NCI-H345 (cell line): ENCODE measurements at regions not wholly inside any gene's neighbourhood (a gene's known extent, or its start where the extent isn't known, plus 50 kb on each side); places are given as distances from the start of the nearest gene placed in this dataset.
"Not testable (repeated sequence)": the region's sequence is repeated elsewhere in the genome, so short reads cannot be mapped to it uniquely, and the experiment has no call there.

ENCODE experiments used
- DNase-seq: peaks from one replicate; lab custom pipeline; 2025; lab: John Stamatoyannopoulos, UW

GRCh38 chr2:142572346-142573132 lies 304.9 kb upstream of the KYNU start:
- no peak for DNase-seq

DNA sequence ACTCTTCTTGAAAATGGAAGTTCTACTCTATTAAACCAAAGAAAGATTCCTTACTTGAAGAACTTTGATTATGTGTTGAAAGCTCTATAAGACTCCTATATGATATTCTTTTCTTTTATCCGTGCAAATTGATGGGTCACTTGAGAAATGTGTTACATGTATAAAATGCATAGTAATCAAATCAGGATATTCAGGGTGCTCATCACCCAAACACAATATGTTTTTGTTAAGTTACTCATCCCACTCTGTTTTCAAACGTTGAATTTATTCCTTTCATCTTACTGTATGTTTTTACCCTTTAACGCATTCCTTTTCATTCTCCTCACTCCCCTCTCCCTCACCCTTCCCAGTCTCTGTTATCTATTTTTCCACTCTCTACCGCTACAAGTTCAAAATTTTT lies 305.5 kb upstream of the KYNU start:
- no peak for DNase-seq

DNA sequence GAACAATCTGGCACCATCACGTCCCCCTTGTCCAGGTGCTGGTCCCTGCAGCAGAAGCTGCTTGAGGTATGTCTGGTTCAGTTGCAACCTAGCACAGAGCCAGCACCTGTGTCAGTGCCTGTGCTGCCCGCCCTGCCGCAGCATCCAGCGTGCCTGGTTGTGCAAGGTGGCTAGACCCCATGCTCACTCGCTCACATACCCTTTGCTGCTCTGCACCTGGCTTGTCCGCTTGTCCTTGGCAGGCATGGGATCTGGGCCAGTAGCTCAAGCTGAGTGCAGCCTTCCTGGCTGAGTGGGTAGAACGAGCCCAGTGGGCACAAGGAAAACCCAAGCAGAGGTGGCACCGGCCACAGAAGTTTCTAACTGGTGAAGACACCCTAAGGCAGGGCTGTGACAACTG lies 314.6 kb upstream of the KYNU start:
- no peak for DNase-seq

DNA sequence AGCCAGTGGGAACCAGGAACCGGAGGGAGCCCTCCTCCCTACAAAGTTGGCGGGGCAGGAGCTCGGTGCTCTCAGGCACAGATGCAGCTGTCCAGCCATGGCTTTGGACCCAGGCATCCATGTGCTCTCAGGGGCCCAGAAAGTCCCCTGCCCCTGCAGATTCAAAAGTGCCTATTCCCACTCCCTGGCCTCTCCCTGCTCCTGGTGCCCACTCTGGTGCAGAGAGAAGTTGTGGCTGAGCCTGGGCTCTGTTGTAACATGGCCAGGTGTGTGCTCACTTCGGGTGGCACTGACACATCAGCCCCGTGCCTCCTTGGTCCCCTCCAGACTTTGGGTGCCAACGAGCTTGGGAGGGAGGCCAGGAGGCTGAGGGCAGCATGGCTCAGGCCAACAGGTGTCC lies 315.8 kb upstream of the KYNU start:
- DNase-seq, result no peak

GRCh38 chr2:142557391-142557790 lies 320.1 kb upstream of the KYNU start:
- no peak for DNase-seq

DNA sequence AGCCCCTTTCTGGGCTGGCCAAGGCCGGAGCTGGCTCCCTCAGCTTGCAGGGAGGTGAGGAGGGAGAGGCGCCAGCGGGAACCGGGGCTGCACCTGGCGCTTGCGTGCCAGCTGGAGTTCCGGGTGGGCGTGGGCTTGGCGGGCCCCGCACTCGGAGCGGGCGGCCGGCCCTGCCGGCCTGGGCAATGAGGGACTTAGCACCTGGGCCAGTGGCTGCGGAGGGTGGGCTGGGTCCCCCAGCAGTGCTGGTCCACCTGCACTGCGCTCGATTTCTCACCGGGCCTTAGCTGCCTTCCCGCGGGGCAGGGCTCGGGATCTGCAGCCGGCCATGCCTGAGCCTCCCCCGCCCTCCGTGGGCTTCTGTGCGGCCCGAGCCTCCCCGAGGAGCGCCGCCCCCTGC lies 331.5 kb upstream of the KYNU start:
- not testable (repeated sequence) for DNase-seq

DNA sequence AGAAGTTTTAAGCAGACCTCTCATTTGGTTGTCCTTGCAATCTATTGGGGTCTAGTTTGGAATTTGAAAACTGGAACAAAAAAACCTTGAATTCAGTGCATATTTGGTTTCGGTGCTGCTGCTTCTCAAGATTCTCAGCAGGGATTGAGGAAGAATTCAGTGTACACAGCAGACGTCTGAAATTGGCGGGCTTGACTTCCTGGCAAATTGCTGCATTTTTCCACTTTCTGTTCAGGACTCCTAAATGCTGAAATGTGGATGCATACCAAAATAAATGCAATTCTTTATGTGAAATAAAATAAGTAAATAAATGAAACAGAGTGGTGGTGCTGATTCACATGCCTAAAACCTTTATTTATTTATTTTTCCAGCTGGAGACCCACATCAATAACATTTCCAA lies 332.4 kb upstream of the KYNU start:
- DNase-seq, result no peak

DNA sequence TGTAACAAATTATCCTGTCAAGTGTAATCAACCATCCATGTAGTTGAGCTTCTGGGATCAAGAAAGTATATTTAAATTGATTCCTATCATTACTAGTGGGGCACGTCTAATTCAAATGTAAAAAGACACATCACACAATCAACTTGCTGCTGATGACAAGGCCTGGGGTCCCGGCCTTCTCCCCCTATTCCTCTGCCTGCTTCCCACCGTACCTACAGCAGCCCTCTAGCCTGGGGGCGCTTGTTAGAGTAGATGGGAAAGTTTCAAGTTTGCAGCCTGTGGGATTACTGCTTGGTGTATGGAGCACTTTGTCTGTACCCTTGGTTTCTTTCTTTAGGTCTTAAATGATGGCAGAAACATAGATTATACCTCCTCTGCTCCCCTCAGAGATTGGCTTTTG lies 333.3 kb upstream of the KYNU start:
- DNase-seq, result no peak

DNA sequence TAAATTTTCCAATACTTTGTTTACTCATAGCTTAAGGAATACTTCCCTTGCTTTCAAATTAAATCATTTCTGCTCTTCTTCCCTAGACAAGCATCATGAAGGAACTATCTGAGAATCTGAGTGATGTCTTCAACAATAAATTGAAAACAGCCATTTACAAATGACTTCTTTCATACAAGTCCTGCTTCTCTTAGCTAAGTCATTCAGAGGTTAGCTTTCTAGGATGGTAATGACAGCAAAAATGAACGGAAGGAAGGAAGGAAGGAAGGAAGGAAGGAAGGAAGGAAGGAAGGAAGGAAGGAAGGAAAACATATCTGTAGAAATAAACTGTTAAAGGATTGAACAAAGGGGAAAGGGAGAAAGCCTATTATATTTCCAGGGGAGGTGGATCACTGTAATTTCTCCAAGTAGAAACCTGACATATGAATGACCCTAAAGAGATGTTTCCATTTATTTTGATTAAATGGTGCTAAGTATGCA lies 335.0 kb upstream of the KYNU start:
- DNase-seq, result no peak

GRCh38 chr2:142536966-142537365 lies 340.5 kb upstream of the KYNU start:
- DNase-seq, result no peak

DNA sequence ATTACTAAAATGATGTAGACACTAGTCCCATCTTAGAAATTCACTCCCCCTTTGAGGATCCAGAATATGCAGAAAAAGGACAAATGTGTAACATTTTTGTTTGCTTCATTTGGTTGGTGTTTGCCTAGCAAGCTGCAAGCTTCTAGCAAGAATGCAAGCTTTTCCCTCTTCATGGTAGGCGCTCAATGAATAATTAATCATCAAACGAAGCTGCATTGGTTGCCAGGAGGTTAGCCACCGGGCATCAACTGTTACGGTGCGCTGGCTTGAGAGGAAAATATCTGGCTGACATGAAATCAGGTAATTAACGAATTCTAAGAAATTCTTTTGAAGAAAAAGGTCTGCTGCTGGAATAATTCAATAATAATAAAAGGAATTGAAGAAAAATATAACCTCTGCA lies 341.0 kb upstream of the KYNU start:
- DNase-seq, result no peak

DNA sequence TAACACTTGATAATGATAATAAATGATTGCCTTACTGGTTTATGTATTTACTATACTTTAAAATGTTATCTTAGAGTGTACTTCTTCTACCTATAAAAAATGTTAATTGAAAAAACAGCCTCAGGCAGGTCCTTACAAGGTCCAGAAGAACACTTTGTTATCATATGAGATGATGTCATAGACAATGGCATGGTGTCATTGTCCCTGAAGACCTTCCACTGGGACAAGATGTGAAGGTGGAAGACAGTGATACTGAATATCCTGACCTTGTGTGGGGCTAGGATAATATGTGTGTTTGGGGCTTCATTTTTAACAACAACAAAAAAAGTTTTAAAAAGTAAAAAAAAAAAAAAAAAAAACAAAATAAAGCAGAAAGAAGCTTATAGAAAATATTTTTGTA lies 342.2 kb upstream of the KYNU start:
- no peak for DNase-seq

- DNase-seq, result no peak
Observed at GRCh38 chr2:142533177-142533576, 344.3 kb upstream of the KYNU start.

DNA sequence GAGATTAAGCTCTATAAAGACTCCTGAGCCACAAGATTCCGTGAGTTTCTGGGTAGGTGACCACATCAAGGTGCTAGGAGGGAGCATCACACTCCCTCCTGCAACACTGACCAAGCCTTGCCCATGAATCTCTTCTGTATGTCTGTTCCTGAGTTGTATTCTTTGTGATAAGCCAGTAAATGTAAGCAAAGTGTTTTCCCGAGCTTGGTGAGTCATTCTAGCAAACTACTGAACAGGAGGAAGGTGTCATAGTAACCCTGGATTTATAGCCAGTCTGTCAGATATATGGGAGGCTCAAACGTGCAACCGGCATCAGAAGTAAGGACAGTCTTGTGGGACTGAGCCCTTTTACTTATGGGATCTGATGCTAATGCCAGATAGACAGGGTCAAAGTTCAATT lies 346.1 kb upstream of the KYNU start:
- DNase-seq, result no peak

DNA sequence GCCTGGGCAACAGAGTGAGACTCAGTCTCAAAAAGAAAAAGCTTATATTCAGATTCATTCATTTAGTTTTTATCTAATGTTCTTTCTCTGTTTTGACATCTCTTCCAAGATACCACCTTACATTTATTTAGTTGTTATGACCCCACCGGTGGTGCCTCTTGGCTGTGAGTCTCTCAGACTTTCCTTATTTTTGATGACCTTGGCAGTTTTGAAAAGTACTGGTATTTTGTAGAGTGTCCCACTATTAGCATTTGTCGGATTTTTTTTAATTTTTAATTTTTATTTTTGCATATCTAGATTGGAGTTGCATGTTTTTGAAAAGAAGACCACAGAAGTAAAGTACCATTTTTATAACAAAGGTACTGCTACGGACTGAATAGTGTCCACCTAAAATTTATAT lies 351.7 kb upstream of the KYNU start:
- no peak for DNase-seq

DNA sequence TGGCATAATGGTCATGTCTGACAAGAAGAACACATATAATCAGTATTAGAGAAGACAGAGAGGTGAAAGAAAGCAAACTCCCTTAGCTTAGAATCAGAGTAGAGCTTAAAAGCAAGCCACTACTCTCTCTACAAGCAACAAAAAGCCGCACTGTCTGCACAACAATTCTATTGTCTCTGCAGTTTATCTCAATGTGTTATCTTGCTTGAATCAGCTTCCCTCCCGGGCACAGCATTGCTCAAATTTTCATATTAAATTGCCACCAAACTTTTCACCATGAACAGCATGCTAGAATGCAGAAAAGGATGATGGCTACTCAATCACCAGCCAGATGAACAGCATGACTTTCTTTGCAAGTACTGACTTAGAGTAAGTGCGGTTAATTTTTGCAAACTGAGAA lies 356.0 kb upstream of the KYNU start:
- no peak for DNase-seq

GRCh38 chr2:142515493-142515892 lies 362.0 kb upstream of the KYNU start:
- DNase-seq, result no peak

- DNase-seq, result no peak
Observed at GRCh38 chr2:142509401-142509800, 368.1 kb upstream of the KYNU start.

GRCh38 chr2:142504754-142505153 lies 372.7 kb upstream of the KYNU start:
- no peak for DNase-seq

- no peak for DNase-seq
Observed at GRCh38 chr2:142502402-142502801, 371.6 kb upstream of the LRP1B start.

DNA sequence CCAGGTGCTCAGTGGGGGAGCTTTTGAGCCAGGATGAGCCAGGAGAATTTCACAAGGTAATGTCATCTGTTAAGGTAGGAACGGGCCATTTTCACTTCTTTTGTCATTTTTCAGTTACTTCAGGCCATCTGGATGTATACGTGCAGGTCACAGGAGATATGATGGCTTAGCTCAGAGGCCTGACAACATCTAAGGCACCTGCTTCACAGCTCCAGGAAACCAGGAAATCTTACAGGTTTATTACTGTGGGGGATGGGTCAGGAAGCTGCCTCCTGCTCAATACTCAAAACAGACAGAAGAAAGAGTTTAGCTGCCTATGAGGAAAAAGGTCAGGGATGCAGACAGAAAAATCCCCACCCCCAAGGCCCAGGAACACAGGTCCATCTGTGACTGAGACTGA lies 364.3 kb upstream of the LRP1B start:
- DNase-seq, result no peak

GRCh38 chr2:142489631-142490030 lies 358.8 kb upstream of the LRP1B start:
- not testable (repeated sequence) for DNase-seq

DNA sequence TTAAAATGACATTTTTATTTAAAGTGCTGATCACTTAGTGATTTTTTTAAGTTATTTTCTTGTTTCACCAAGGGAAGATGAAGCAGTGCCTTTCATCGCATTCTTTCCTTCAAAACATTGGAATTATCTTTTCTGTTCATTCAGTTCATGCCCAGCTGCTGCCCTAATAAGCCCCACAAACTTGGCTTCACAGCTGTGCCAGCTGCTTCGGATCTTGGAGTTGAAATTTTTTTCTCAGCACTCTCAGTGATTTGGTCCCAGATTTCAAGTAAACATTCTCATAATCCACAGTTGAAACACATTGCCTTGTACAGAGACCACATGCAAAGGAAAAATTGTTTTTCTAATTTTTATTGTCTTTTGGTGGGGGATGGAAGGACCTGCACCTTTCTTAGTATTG lies 353.3 kb upstream of the LRP1B start:
- no peak for DNase-seq

GRCh38 chr2:142483653-142484052 lies 352.8 kb upstream of the LRP1B start:
- no peak for DNase-seq
